ENCODE measurements at regions not wholly inside any gene's neighbourhood (a gene's known extent, or its start where the extent isn't known, plus 50 kb on each side); places are given as distances from the start of the nearest gene placed in this dataset.

- no peak for TF ChIP-seq EZH2 (IDR thresholded peaks at IDR 0.05; ENCODE audit: borderline replicate concordance, low read depth, low read length, severe bottlenecking)
- TF ChIP-seq CTCF (IDR thresholded peaks at IDR 0.05; ENCODE audit: borderline replicate concordance, extremely low read depth, low read length, poor library complexity, severe bottlenecking): no peak
- no peaks in the 10 kb centered on the region for H4K20me1 ChIP-seq (ENCODE audit: insufficient read depth, low read length)
- no peak overlapping the region for H2AFZ ChIP-seq (ENCODE audit: low read depth, low read length)
- H3K4me3 ChIP-seq (ENCODE audit: low read depth in 1 of 2, low read length in 2 of 2): no peak overlapping the region
- H3K4me2 ChIP-seq (ENCODE audit: insufficient read depth, low read length): no peak overlapping the region
- DNase-seq (no peak), ATAC-seq (ENCODE audit: insufficient read depth, low read depth) (no peak)
- H3K36me3 ChIP-seq (ENCODE audit: insufficient read depth, low read length): no peaks in the 10 kb centered on the region
- H3K27ac ChIP-seq (ENCODE audit: low read length): no peak overlapping the region
- no peaks in the 10 kb centered on the region for H3K79me2 ChIP-seq (ENCODE audit: insufficient read depth, low read length)
- no peaks in the 10 kb centered on the region for H3K27me3 ChIP-seq (ENCODE audit: insufficient read depth, low read length, poor library complexity)
- no peak overlapping the region for H3K9ac ChIP-seq (ENCODE audit: low read depth, low read length)
- no peaks in the 10 kb centered on the region for H3K4me1 ChIP-seq (ENCODE audit: insufficient read depth, low read length)
- no peaks in the 10 kb centered on the region for H3K9me3 ChIP-seq (ENCODE audit: insufficient read depth, low read length, severe bottlenecking)
Observed at GRCh38 chr4:23194751-23195150, 502.0 kb downstream of the GBA3 start.

- no peak for DNase-seq
- TF ChIP-seq CTCF (IDR thresholded peaks at IDR 0.05; ENCODE audit: borderline replicate concordance, extremely low read depth, low read length, poor library complexity, severe bottlenecking): no peak
- Histone ChIP-seq H3K27ac (ENCODE audit: low read length) (no peak overlapping the region), H3K27me3 (ENCODE audit: insufficient read depth, low read length, poor library complexity) (no peaks in the 10 kb centered on the region), H3K9ac (ENCODE audit: low read depth, low read length) (no peak overlapping the region), H2AFZ (ENCODE audit: low read depth, low read length) (no peak overlapping the region), H3K79me2 (ENCODE audit: insufficient read depth, low read length) (no peaks in the 10 kb centered on the region), H4K20me1 (ENCODE audit: insufficient read depth, low read length) (no peaks in the 10 kb centered on the region), H3K4me3 (ENCODE audit: low read depth in 1 of 2, low read length in 2 of 2) (no peak overlapping the region), H3K9me3 (ENCODE audit: insufficient read depth, low read length, severe bottlenecking) (no peaks in the 10 kb centered on the region), H3K4me2 (ENCODE audit: insufficient read depth, low read length) (no peak overlapping the region), H3K36me3 (ENCODE audit: insufficient read depth, low read length) (no peaks in the 10 kb centered on the region), H3K4me1 (ENCODE audit: insufficient read depth, low read length) (no peaks in the 10 kb centered on the region)
- ATAC-seq (ENCODE audit: insufficient read depth, low read depth): no peak
Observed at GRCh38 chr4:23174179-23174578, 481.4 kb downstream of the GBA3 start.

GRCh38 chr4:23171976-23172375 lies 479.2 kb downstream of the GBA3 start:
- Histone ChIP-seq H3K4me2 (ENCODE audit: insufficient read depth, low read length) (no peak overlapping the region), H4K20me1 (ENCODE audit: insufficient read depth, low read length) (no peaks in the 10 kb centered on the region), H2AFZ (ENCODE audit: low read depth, low read length) (no peak overlapping the region), H3K27ac (ENCODE audit: low read length) (no peak overlapping the region), H3K9me3 (ENCODE audit: insufficient read depth, low read length, severe bottlenecking) (no peaks in the 10 kb centered on the region), H3K36me3 (ENCODE audit: insufficient read depth, low read length) (no peaks in the 10 kb centered on the region), H3K9ac (ENCODE audit: low read depth, low read length) (no peak overlapping the region), H3K4me3 (ENCODE audit: low read depth in 1 of 2, low read length in 2 of 2) (no peak overlapping the region), H3K4me1 (ENCODE audit: insufficient read depth, low read length) (no peaks in the 10 kb centered on the region), H3K27me3 (ENCODE audit: insufficient read depth, low read length, poor library complexity) (no peaks in the 10 kb centered on the region), H3K79me2 (ENCODE audit: insufficient read depth, low read length) (no peaks in the 10 kb centered on the region)
- TF ChIP-seq CTCF (IDR thresholded peaks at IDR 0.05; ENCODE audit: borderline replicate concordance, extremely low read depth, low read length, poor library complexity, severe bottlenecking): no peak
- no peak for TF ChIP-seq EZH2 (IDR thresholded peaks at IDR 0.05; ENCODE audit: borderline replicate concordance, low read depth, low read length, severe bottlenecking)
- no peak for DNase-seq
- ATAC-seq (ENCODE audit: insufficient read depth, low read depth): no peak

Measured in DND-41 (cell line).